GM18873 (cell line): ENCODE measurements at regions not wholly inside any gene's neighbourhood (a gene's known extent, or its start where the extent isn't known, plus 50 kb on each side); places are given as distances from the start of the nearest gene placed in this dataset.
"Not testable (repeated sequence)": the region's sequence is repeated elsewhere in the genome, so short reads cannot be mapped to it uniquely, and the experiment has no call there.

Source experiments
- ATAC-seq: cut with Tn5 transposase; IDR thresholded peaks from one replicate; pipeline ENCODE4 v1.9.1; 2021; ENCODE audit warnings: mild to moderate bottlenecking, moderate library complexity, moderate number of reproducible peaks; ENCODE audit not compliant: unreplicated experiment, low FRiP score

GRCh38 chr7:123265853-123266252, 66.1 kb upstream of the SLC13A1 start:
- no peak for ATAC-seq

- ATAC-seq, result not testable (repeated sequence)
Observed at GRCh38 chr7:123264820-123265219, 65.1 kb upstream of the SLC13A1 start.

- ATAC-seq, result no peak
Observed at GRCh38 chr7:123260428-123260960, 60.7 kb upstream of the SLC13A1 start.

- no peak for ATAC-seq
Observed at GRCh38 chr7:123259759-123260158, 60.0 kb upstream of the SLC13A1 start.
